H1 (cell line): ENCODE measurements at regions not wholly inside any gene's neighbourhood (a gene's known extent, or its start where the extent isn't known, plus 50 kb on each side); places are given as distances from the start of the nearest gene placed in this dataset.

Experiments
- CEBPB ChIP-seq: IDR thresholded peaks from 2 replicates; pipeline ENCODE4 v1.6.1; 2012; ENCODE audit warnings: low read depth, low read length
- CHD1 ChIP-seq: IDR thresholded peaks from 2 replicates; pipeline ENCODE4 v1.6.1; 2012; ENCODE audit warnings: low read depth, low read length, improper control_type of control experiment
- CHD2 ChIP-seq: IDR thresholded peaks from 2 replicates; pipeline ENCODE4 v1.6.1; 2012; ENCODE audit warnings: low read length, improper control_type of control experiment
- GABPA ChIP-seq: IDR thresholded peaks from 2 replicates; pipeline ENCODE4 v1.6.1; 2011; ENCODE audit warnings: mild to moderate bottlenecking, low read length, moderate library complexity, borderline replicate concordance; ENCODE audit not compliant: insufficient read depth
- HDAC6 ChIP-seq: IDR thresholded peaks from one replicate; pipeline ENCODE4 v1.7.1; 2012; ENCODE audit warnings: low read depth, mild to moderate bottlenecking, inconsistent platforms, low read length, moderate library complexity
- NRF1 ChIP-seq: IDR thresholded peaks from 2 replicates; pipeline ENCODE4 v1.6.1; 2011; ENCODE audit warnings: mild to moderate bottlenecking, low read depth, low read length, improper control_type of control experiment
- RBBP5 ChIP-seq: IDR thresholded peaks from 2 replicates; pipeline ENCODE4 v1.7.1; 2012; ENCODE audit warnings: low read depth, mild to moderate bottlenecking, inconsistent platforms, low read length, moderate library complexity, borderline replicate concordance
- RFX5 ChIP-seq: IDR thresholded peaks from 2 replicates; pipeline ENCODE4 v1.6.1; 2011; ENCODE audit warnings: low read depth, low read length, improper control_type of control experiment, borderline replicate concordance
- RNF2 ChIP-seq: fragments of 200-900, 300-1000 bp; sonication (generic); IDR thresholded peaks from 2 replicates; pipeline ENCODE4 v1.7.1; 2016; ENCODE audit warnings: borderline replicate concordance, low read depth, mild to moderate bottlenecking, antibody characterized with exemption, low read length; ENCODE audit not compliant: poor library complexity, severe bottlenecking; ENCODE audit errors: missing control alignments
- SP1 ChIP-seq: IDR thresholded peaks from 2 replicates; pipeline ENCODE4 v1.6.1; 2011; ENCODE audit warnings: low read depth, low read length
- TF ChIP-seq, protein P1 (sequence below): fragments of 300-600 bp; sonication (generic); IDR thresholded peaks from 2 replicates; pipeline ENCODE4 v1.7.1; 2012; ENCODE audit warnings: low read length, moderate library complexity, mild to moderate bottlenecking, inconsistent platforms; ENCODE audit not compliant: insufficient replicate concordance
- TF ChIP-seq, protein P2 (sequence below): IDR thresholded peaks from 2 replicates; pipeline ENCODE4 v1.6.1; 2012; ENCODE audit warnings: inconsistent platforms

- TF ChIP-seq, protein P1, sequence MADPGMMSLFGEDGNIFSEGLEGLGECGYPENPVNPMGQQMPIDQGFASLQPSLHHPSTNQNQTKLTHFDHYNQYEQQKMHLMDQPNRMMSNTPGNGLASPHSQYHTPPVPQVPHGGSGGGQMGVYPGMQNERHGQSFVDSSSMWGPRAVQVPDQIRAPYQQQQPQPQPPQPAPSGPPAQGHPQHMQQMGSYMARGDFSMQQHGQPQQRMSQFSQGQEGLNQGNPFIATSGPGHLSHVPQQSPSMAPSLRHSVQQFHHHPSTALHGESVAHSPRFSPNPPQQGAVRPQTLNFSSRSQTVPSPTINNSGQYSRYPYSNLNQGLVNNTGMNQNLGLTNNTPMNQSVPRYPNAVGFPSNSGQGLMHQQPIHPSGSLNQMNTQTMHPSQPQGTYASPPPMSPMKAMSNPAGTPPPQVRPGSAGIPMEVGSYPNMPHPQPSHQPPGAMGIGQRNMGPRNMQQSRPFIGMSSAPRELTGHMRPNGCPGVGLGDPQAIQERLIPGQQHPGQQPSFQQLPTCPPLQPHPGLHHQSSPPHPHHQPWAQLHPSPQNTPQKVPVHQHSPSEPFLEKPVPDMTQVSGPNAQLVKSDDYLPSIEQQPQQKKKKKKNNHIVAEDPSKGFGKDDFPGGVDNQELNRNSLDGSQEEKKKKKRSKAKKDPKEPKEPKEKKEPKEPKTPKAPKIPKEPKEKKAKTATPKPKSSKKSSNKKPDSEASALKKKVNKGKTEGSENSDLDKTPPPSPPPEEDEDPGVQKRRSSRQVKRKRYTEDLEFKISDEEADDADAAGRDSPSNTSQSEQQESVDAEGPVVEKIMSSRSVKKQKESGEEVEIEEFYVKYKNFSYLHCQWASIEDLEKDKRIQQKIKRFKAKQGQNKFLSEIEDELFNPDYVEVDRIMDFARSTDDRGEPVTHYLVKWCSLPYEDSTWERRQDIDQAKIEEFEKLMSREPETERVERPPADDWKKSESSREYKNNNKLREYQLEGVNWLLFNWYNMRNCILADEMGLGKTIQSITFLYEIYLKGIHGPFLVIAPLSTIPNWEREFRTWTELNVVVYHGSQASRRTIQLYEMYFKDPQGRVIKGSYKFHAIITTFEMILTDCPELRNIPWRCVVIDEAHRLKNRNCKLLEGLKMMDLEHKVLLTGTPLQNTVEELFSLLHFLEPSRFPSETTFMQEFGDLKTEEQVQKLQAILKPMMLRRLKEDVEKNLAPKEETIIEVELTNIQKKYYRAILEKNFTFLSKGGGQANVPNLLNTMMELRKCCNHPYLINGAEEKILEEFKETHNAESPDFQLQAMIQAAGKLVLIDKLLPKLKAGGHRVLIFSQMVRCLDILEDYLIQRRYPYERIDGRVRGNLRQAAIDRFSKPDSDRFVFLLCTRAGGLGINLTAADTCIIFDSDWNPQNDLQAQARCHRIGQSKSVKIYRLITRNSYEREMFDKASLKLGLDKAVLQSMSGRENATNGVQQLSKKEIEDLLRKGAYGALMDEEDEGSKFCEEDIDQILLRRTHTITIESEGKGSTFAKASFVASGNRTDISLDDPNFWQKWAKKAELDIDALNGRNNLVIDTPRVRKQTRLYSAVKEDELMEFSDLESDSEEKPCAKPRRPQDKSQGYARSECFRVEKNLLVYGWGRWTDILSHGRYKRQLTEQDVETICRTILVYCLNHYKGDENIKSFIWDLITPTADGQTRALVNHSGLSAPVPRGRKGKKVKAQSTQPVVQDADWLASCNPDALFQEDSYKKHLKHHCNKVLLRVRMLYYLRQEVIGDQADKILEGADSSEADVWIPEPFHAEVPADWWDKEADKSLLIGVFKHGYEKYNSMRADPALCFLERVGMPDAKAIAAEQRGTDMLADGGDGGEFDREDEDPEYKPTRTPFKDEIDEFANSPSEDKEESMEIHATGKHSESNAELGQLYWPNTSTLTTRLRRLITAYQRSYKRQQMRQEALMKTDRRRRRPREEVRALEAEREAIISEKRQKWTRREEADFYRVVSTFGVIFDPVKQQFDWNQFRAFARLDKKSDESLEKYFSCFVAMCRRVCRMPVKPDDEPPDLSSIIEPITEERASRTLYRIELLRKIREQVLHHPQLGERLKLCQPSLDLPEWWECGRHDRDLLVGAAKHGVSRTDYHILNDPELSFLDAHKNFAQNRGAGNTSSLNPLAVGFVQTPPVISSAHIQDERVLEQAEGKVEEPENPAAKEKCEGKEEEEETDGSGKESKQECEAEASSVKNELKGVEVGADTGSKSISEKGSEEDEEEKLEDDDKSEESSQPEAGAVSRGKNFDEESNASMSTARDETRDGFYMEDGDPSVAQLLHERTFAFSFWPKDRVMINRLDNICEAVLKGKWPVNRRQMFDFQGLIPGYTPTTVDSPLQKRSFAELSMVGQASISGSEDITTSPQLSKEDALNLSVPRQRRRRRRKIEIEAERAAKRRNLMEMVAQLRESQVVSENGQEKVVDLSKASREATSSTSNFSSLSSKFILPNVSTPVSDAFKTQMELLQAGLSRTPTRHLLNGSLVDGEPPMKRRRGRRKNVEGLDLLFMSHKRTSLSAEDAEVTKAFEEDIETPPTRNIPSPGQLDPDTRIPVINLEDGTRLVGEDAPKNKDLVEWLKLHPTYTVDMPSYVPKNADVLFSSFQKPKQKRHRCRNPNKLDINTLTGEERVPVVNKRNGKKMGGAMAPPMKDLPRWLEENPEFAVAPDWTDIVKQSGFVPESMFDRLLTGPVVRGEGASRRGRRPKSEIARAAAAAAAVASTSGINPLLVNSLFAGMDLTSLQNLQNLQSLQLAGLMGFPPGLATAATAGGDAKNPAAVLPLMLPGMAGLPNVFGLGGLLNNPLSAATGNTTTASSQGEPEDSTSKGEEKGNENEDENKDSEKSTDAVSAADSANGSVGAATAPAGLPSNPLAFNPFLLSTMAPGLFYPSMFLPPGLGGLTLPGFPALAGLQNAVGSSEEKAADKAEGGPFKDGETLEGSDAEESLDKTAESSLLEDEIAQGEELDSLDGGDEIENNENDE = no peak
- TF ChIP-seq CEBPB (no peak), GABPA (no peak), CHD2 (no peak), RFX5 (no peak), CHD1 (no peak), RBBP5 (no peak), RNF2 (no peak), NRF1 (no peak), SP1 (no peak), HDAC6 (no peak)
- TF ChIP-seq, protein P2, sequence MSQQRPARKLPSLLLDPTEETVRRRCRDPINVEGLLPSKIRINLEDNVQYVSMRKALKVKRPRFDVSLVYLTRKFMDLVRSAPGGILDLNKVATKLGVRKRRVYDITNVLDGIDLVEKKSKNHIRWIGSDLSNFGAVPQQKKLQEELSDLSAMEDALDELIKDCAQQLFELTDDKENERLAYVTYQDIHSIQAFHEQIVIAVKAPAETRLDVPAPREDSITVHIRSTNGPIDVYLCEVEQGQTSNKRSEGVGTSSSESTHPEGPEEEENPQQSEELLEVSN = no peak
These were observed 87.7 kb upstream of the KRR1 start (continued) for GRCh38 chr12:75599061-75599460.
